Heart right ventricle (tissue), 16 donors: ENCODE measurements at regions not wholly inside any gene's neighbourhood (a gene's known extent, or its start where the extent isn't known, plus 50 kb on each side); places are given as distances from the start of the nearest gene placed in this dataset.
A peak's percentile ranks its signal among the peaks of the same experiment; 100 is the strongest.

Experiments
- ATAC-seq, 8 donors: fragments of 200-7000 bp; cut with Tn5 transposase; one replicate each; pipeline ENCODE4 v1.9.1; 2020; ENCODE audit warnings: mild to moderate bottlenecking in 8 of 8, moderate library complexity in 8 of 8, moderate number of reproducible peaks in 1 of 8
- DNase-seq, 2 donors: peaks; one replicate each; pipeline ENCODE4 v3.0.0-alpha.2; 2020
- H3K27ac ChIP-seq, 10 donors: fragments of 200-600 bp; sonication (generic) in 2 of 10; one replicate each; pipeline versions ENCODE4 v1.5.0 to v1.8.0; 2020 to 2022; ENCODE audit warnings: mild to moderate bottlenecking in 3 of 10
- H3K27me3 ChIP-seq, 7 donors: fragments of 200-600 bp; one replicate each; pipeline ENCODE4 v1.8.0; 2021 to 2022; ENCODE audit warnings: mild to moderate bottlenecking in 2 of 7
- H3K36me3 ChIP-seq, 9 donors: fragments of 200-600 bp; sonication (generic) in 1 of 9; one replicate each; pipeline versions ENCODE4 v1.5.0 to v1.8.0; 2020 to 2022; ENCODE audit warnings: mild to moderate bottlenecking in 2 of 9
- H3K4me1 ChIP-seq, 9 donors: fragments of 200-600 bp; sonication (generic) in 1 of 9; one replicate each; pipeline versions ENCODE4 v1.5.0 to v1.8.0; 2020 to 2022; ENCODE audit warnings: mild to moderate bottlenecking in 4 of 9
- H3K4me3 ChIP-seq, 10 donors: fragments of 200-600 bp; sonication (generic) in 2 of 10; one replicate each; pipeline versions ENCODE4 v1.5.0 to v1.8.0; 2020 to 2022; ENCODE audit warnings: mild to moderate bottlenecking in 7 of 10, moderate library complexity in 2 of 10
- H3K9me3 ChIP-seq, 11 donors: fragments of 200-600 bp in 10 of 11; sonication (generic) in 2 of 11; one replicate each; pipeline versions ENCODE4 v1.5.0 to v1.8.0; 2013 to 2022; ENCODE audit warnings: mild to moderate bottlenecking in 2 of 11, control low read depth in 1 of 11, moderate library complexity in 1 of 11
- CTCF ChIP-seq, 9 donors: fragments of 200-600 bp; sonication (generic) in 2 of 9; IDR thresholded peaks; one replicate each; pipeline versions ENCODE4 v1.5.0 to v1.8.0; 2021 to 2022; ENCODE audit warnings: antibody characterized with exemption in 9 of 9, mild to moderate bottlenecking in 5 of 9, moderate library complexity in 1 of 9
- WGBS, 2 donors: extraction: QIAGEN DNeasy Blood & Tissue Kit; methylation state at CpG; one replicate each; pipeline ENCODE4 v1.1.7; 2013; ENCODE audit warnings: inconsistent platforms in 1 of 2; 5-methylcytosine and 5-hydroxymethylcytosine counted together
- intact Hi-C, 10 donors: fragments of 100-400 bp; cut with DNase I; formaldehyde crosslinking; loops; one replicate each; pipeline versions ENCODE4 v1.11.1 to v1.14.2; 2022
- donor health status: Arrhythmogenic right ventricular cardiomyopathy.
- donor health status: ischemic (EF 13 %, LVEDD 7.1; RV severe dilation, severe dysfunction).
- donor health status: healthy with polysubstance abuse.
- donor health status: DM: no; HTN: yes; CAD: no.
- donor health status: DM: no; HTN: no; CAD: no.
- donor health status: ischemic (EF 25% LVEDD 6.9; RV normal size, moderate dysfunction).
- donor health status: ischemic (EF 25% LVEDD 5.7; RV mildly dilated, moderate dysfunction).
- donor health status: healthy.
- donor health status: DM: yes; HTN: yes; CAD: no.
- donor health status: Ischemic cardiomyopathy.
- donor health status: ischemic (EF 35%, LVEDD 5.7; RV mildly dilated, moderate dysfunction).
- donor health status: nonischemic (EF 11% LVEDD 7.7; RV severe dilation, severe dysfunction).
- donor health status: DM: yes; HTN: yes; CAD: no.
- donor health status: PGD.
- donor health status: ischemic (EF 29% LVEDD 5.4; RV normal size, mild dysfunction).
- donor health status: nonischemic (EF 23%, LVEDD 6.1; RV moderate dilation, normal function).

- TF ChIP-seq CTCF (IDR thresholded peaks at IDR 0.05): peak; percentile 74 to 99 (median 93)
- H3K36me3 ChIP-seq: no peaks in the 10 kb centered on the region
- no peaks in the 10 kb centered on the region for H3K9me3 ChIP-seq
- ATAC-seq (peak in 6 of 8 donors; percentile 48 to 66 (median 61)), DNase-seq (peak; percentile 38 to 65)
- WGBS, 2 donors: 26% methylated on average over 11 of the region's 11 CpGs
- no peak overlapping the region for H3K4me3 ChIP-seq
- H3K4me1 ChIP-seq: peaks cover 0 to 7% (median 0%) of the 10 kb centered on the region in 9 donors
- no peak overlapping the region for H3K27ac ChIP-seq
- peaks cover 0 to 27% (median 7%) of the 10 kb centered on the region in 7 donors for H3K27me3 ChIP-seq
- intact Hi-C loops: no loop called here
These were observed 66.5 kb downstream of the GGTLC2 start for GRCh38 chr22:22710719-22711531.

- no peak for DNase-seq
- peaks cover 0 to 7% (median 0%) of the 10 kb centered on the region in 9 donors for H3K4me1 ChIP-seq
These were observed 67.1 kb downstream of the GGTLC2 start for GRCh38 chr22:22711532-22711913.

GRCh38 chr22:22712092-22712658 is 67.8 kb downstream of the GGTLC2 start:
- no peaks in the 10 kb centered on the region for H3K36me3 ChIP-seq
- intact Hi-C loops: no loop called here
- 77 to 84% methylated on average over 6 of the region's 6 CpGs for WGBS, 2 donors
- peaks cover 0 to 7% (median 0%) of the 10 kb centered on the region in 9 donors for H3K4me1 ChIP-seq
- H3K9me3 ChIP-seq: no peaks in the 10 kb centered on the region
- H3K27ac ChIP-seq: no peak overlapping the region
- H3K27me3 ChIP-seq: peaks cover 0 to 30% (median 7%) of the 10 kb centered on the region in 7 donors
- no peak for TF ChIP-seq CTCF (IDR thresholded peaks at IDR 0.05)
- ATAC-seq (no peak), DNase-seq (no peak)
- no peak overlapping the region for H3K4me3 ChIP-seq

More at GRCh38 chr22:22711532-22711913, 67.1 kb downstream of the GGTLC2 start:
- Histone ChIP-seq H3K27me3 (peaks cover 0 to 27% (median 7%) of the 10 kb centered on the region in 7 donors), H3K9me3 (no peaks in the 10 kb centered on the region), H3K27ac (no peak overlapping the region), H3K36me3 (no peaks in the 10 kb centered on the region), H3K4me3 (no peak overlapping the region)
- no peak for TF ChIP-seq CTCF (IDR thresholded peaks at IDR 0.05)
- intact Hi-C loops: no loop called here
- 91 to 93% methylated on average over 5 of the region's 5 CpGs for WGBS, 2 donors
- ATAC-seq: no peak

- intact Hi-C loops: no loop called here
- Histone ChIP-seq H3K9me3 (no peaks in the 10 kb centered on the region), H3K36me3 (no peaks in the 10 kb centered on the region), H3K4me3 (no peak overlapping the region), H3K27ac (no peak overlapping the region), H3K27me3 (peaks cover 0 to 33% (median 7%) of the 10 kb centered on the region in 7 donors), H3K4me1 (peaks cover 0 to 7% (median 0%) of the 10 kb centered on the region in 9 donors)
- ATAC-seq (no peak), DNase-seq (no peak)
- WGBS, 2 donors: 81% methylated on average over 13 of the region's 13 CpGs
- TF ChIP-seq CTCF (IDR thresholded peaks at IDR 0.05): no peak
These were observed 68.4 kb downstream of the GGTLC2 start for GRCh38 chr22:22712666-22713365.
